T47D (cell line): ENCODE measurements at regions not wholly inside any gene's neighbourhood (a gene's known extent, or its start where the extent isn't known, plus 50 kb on each side); places are given as distances from the start of the nearest gene placed in this dataset.
A peak's percentile ranks its signal among the peaks of the same experiment; 100 is the strongest.

Experiments used
- DNase-seq, 2 experiments: peaks; one replicate each; pipeline versions ENCODE4 v3.0.0 to v3.0.0-alpha.2; 2011 to 2012; ENCODE audit warnings: low read depth in 1 of 2, low spot score in 1 of 2
- JUND ChIP-seq: IDR thresholded peaks from 2 replicates; pipeline ENCODE4 v1.6.1; 2012; ENCODE audit warnings: low read depth
- in situ Hi-C: cut with HindIII; loops from 2 replicates; pipeline ENCODE4 v1.10.0; 2016; ENCODE audit warnings: low sequenced_read_pairs, low pct_unique_long_range_greater_than_20kb

GRCh38 chr10:78609976-78610375, 458.8 kb upstream of the ZMIZ1 start:
- no peak for DNase-seq
- in situ Hi-C loops = no loop called here
- TF ChIP-seq JUND = no peak

- in situ Hi-C loops = no loop called here
- no peak for TF ChIP-seq JUND
- no peak for DNase-seq
These were observed 455.6 kb upstream of the ZMIZ1 start for GRCh38 chr10:78613132-78613531.

GRCh38 chr10:78614267-78614666, 454.5 kb upstream of the ZMIZ1 start:
- in situ Hi-C loops = no loop called here
- TF ChIP-seq JUND = no peak
- DNase-seq = no peak

- in situ Hi-C loops = no loop called here
- DNase-seq = no peak
- no peak for TF ChIP-seq JUND
These were observed 454.0 kb upstream of the ZMIZ1 start for GRCh38 chr10:78614744-78615143.

- TF ChIP-seq JUND = no peak
- in situ Hi-C loops = no loop called here
- DNase-seq = no peak
These were observed 452.6 kb upstream of the ZMIZ1 start for GRCh38 chr10:78616125-78616695.

- no peak for DNase-seq
- in situ Hi-C loops = no loop called here
- no peak for TF ChIP-seq JUND
These were observed 451.7 kb upstream of the ZMIZ1 start for GRCh38 chr10:78617115-78617514.

- DNase-seq = no peak
- no peak for TF ChIP-seq JUND
- in situ Hi-C loops = no loop called here
These were observed 451.1 kb upstream of the ZMIZ1 start for GRCh38 chr10:78617631-78618030.

- DNase-seq = no peak
- TF ChIP-seq JUND = no peak
- in situ Hi-C loops = no loop called here
These were observed 450.7 kb upstream of the ZMIZ1 start for GRCh38 chr10:78618050-78618449.

GRCh38 chr10:78619115-78619851, 449.5 kb upstream of the ZMIZ1 start:
- DNase-seq = peak in 1 of 2 experiments; percentile 18
- no peak for TF ChIP-seq JUND
- in situ Hi-C loops = no loop called here

- TF ChIP-seq JUND = no peak
- in situ Hi-C loops = no loop called here
- DNase-seq = no peak
These were observed 448.9 kb upstream of the ZMIZ1 start for GRCh38 chr10:78619896-78620295.

- in situ Hi-C loops = no loop called here
- TF ChIP-seq JUND = no peak
- peak in 1 of 2 experiments; percentile 48 for DNase-seq
These were observed 447.6 kb upstream of the ZMIZ1 start for GRCh38 chr10:78620985-78621799.

- TF ChIP-seq JUND = no peak
- DNase-seq = no peak
- in situ Hi-C loops = no loop called here
These were observed 445.1 kb upstream of the ZMIZ1 start for GRCh38 chr10:78623578-78624215.
